ENCODE measurements at regions not wholly inside any gene's neighbourhood (a gene's known extent, or its start where the extent isn't known, plus 50 kb on each side); places are given as distances from the start of the nearest gene placed in this dataset.
"Not testable (repeated sequence)": the region's sequence is repeated elsewhere in the genome, so short reads cannot be mapped to it uniquely, and the experiment has no call there.

DNA sequence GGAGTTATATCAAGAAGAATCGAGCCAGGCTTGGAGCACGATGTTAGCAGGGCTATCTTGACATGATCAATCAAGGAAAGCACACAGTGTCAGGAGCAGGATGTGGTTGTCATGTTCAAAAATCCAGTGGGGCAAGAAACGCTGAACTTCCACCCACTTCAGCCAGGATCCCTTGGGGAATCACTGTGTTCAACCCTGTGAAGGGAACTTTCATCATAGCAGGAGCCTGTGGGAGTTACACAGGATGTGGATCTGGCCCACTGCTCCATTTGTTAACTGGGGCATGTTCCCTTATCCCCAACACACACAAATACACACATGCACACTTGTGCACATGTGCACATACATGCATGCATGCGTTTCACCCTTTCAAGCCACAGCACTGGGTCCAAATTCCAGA, 619.3 kb downstream of the SPATA31A6 start:
- TF ChIP-seq POLR2AphosphoS5 (IDR thresholded peaks at IDR 0.05; ENCODE audit: insufficient read depth, low read depth, low read length); CTCF (IDR thresholded peaks at IDR 0.05; ENCODE audit: extremely low read depth in 1 of 2, insufficient read depth in 1 of 2, low read depth in 1 of 2, low read length in 2 of 2); MAX (IDR thresholded peaks at IDR 0.05; ENCODE audit: insufficient read depth, insufficient read length); POLR2A (IDR thresholded peaks at IDR 0.05; ENCODE audit: low read depth, low read length); EZH2 (IDR thresholded peaks at IDR 0.05; ENCODE audit: borderline replicate concordance, low read depth, low read length, severe bottlenecking); FOS (IDR thresholded peaks at IDR 0.05; ENCODE audit: borderline replicate concordance, insufficient read depth, low read length): not testable (repeated sequence)
